Neutrophil (primary cell): ENCODE measurements at regions not wholly inside any gene's neighbourhood (a gene's known extent, or its start where the extent isn't known, plus 50 kb on each side); places are given as distances from the start of the nearest gene placed in this dataset.

Experiments used
- H3K27ac ChIP-seq: fragments of 200-600 bp; sonication (generic); 2 replicates; pipeline ENCODE4 v1.5.1; 2016; ENCODE audit warnings: mild to moderate bottlenecking, moderate library complexity
- H3K27me3 ChIP-seq: fragments of 200-600 bp; sonication (generic); 2 replicates; pipeline ENCODE4 v1.6.0; 2016; ENCODE audit warnings: mild to moderate bottlenecking
- H3K36me3 ChIP-seq: fragments of 200-600 bp; sonication (generic); 2 replicates; pipeline ENCODE4 v1.5.1; 2017
- H3K4me1 ChIP-seq, 2 experiments: fragments of 200-600 bp in 1 of 2; sonication (generic) in 1 of 2; 1 replicate in 1 of 2; 2 replicates in 1 of 2; pipeline versions ENCODE4 v1.5.1 to v1.6.1; 2013 to 2016; ENCODE audit warnings: low read depth in 1 of 2, low read length in 1 of 2, mild to moderate bottlenecking in 1 of 2, moderate library complexity in 1 of 2; ENCODE audit not compliant: control insufficient read depth in 1 of 2, insufficient read depth in 1 of 2
- H3K4me3 ChIP-seq, 2 experiments: fragments of 200-600 bp in 1 of 2; sonication (generic) in 1 of 2; 1 replicate in 1 of 2; 2 replicates in 1 of 2; pipeline ENCODE4 v1.5.1; 2013 to 2016; ENCODE audit warnings: low read depth in 1 of 2, low read length in 1 of 2, mild to moderate bottlenecking in 1 of 2, moderate library complexity in 1 of 2
- H3K9me3 ChIP-seq: fragments of 200-600 bp; sonication (generic); 2 replicates; pipeline ENCODE4 v1.5.1; 2016
- TF ChIP-seq, protein P1 (sequence below): fragments of 200-600 bp; sonication (generic); IDR thresholded peaks from 2 replicates; pipeline ENCODE4 v1.5.1; 2016; ENCODE audit warnings: antibody characterized with exemption

DNA sequence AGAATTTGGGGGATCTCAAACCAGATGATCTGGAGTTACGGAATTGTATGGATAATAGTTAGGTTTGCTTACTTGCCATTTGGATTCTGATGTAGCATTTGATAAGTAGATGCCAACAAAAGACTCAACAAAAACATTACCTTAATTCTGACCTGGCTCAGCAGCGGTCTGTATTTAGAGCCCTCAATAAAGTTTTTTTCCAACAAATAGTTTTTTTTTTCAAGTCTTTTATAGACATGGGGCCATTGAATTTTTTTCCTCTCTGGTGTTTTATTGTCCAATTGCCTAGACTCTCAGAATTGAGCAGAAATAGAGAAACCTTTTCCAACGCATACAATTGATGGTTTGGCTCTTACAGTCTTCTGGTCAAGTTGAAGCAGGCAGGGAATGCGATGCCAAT lies 192.8 kb upstream of the GAS1 start:
- no peaks in the 10 kb centered on the region for H3K36me3 ChIP-seq
- H3K9me3 ChIP-seq = no peaks in the 10 kb centered on the region
- H3K4me3 ChIP-seq = no peak overlapping the region
- no peaks in the 10 kb centered on the region for H3K27me3 ChIP-seq
- H3K27ac ChIP-seq = no peak overlapping the region
- H3K4me1 ChIP-seq = no peaks in the 10 kb centered on the region
- TF ChIP-seq, protein P1, sequence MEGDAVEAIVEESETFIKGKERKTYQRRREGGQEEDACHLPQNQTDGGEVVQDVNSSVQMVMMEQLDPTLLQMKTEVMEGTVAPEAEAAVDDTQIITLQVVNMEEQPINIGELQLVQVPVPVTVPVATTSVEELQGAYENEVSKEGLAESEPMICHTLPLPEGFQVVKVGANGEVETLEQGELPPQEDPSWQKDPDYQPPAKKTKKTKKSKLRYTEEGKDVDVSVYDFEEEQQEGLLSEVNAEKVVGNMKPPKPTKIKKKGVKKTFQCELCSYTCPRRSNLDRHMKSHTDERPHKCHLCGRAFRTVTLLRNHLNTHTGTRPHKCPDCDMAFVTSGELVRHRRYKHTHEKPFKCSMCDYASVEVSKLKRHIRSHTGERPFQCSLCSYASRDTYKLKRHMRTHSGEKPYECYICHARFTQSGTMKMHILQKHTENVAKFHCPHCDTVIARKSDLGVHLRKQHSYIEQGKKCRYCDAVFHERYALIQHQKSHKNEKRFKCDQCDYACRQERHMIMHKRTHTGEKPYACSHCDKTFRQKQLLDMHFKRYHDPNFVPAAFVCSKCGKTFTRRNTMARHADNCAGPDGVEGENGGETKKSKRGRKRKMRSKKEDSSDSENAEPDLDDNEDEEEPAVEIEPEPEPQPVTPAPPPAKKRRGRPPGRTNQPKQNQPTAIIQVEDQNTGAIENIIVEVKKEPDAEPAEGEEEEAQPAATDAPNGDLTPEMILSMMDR = no peak

DNA sequence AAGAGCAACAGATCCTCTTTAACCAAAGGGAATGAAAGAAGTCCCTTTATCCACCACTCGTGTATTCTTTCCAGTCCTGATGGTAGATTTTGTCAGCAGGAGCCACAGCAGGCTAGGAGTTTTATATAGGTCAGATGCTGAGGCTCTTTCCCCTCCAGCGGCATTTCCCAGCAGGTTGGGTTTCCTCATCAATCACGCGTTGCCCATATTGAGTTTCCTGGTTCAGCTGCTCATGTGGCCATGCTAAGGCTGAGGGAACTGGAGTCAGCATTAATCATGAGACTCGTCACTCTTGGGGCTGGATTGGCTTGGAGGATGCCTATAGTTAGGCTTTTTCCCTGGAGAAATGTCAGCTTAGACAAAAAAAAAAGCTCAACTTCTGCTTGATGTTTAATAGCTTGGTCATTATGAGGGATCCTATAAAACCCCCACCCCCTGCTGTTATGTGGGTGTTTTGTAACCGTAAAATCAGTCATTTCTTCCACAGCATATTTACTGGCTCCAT lies 193.4 kb upstream of the GAS1 start:
- H3K27me3 ChIP-seq = no peaks in the 10 kb centered on the region
- no peak overlapping the region for H3K27ac ChIP-seq
- no peak overlapping the region for H3K4me3 ChIP-seq
- no peaks in the 10 kb centered on the region for H3K36me3 ChIP-seq
- H3K4me1 ChIP-seq = no peaks in the 10 kb centered on the region
- no peaks in the 10 kb centered on the region for H3K9me3 ChIP-seq
- TF ChIP-seq, protein P1 = no peak

DNA sequence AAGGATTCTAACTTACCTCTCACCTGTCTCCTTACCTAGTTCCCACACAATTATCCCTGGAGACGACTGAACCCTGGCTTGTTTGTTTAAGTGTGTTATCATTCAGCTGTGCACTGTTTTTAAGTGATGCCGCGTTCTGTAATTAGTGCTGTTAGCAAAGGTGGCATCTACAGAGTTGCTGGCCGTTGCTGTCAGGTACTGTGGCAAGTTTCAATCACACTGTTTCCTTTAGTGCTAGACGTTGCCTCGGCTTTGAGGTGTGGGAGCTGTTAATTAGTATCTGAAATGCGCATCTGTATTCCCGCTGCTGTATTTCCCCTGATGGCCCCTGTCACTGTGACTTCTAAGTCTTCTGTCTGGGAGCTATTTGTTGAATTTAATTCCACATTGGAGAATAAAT lies 193.8 kb upstream of the GAS1 start:
- no peaks in the 10 kb centered on the region for H3K9me3 ChIP-seq
- H3K4me3 ChIP-seq = no peak overlapping the region
- H3K4me1 ChIP-seq = no peaks in the 10 kb centered on the region
- H3K36me3 ChIP-seq = no peaks in the 10 kb centered on the region
- no peaks in the 10 kb centered on the region for H3K27me3 ChIP-seq
- H3K27ac ChIP-seq = no peak overlapping the region
- TF ChIP-seq, protein P1 = no peak

DNA sequence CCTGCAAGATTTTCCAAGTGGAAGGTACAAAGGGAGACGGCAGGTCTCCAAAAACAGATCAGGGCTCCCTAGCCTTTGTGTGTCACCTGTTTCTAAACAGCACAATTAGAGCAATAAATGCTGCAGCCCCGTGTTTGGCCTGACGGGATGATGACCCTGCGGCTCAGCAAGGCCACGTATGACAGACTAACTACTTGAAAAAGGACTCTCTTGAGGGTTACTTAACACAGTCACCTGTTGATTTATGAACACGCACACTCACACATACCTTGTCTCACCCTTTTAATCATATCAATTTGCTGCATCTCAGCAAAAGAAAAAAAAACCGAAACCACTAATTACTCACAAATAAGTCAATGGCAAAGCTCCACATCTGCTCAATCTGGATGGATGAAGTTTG lies 199.6 kb upstream of the GAS1 start:
- Histone ChIP-seq H3K27me3 (peaks cover 35% of the 10 kb centered on the region), H3K4me3 (no peak overlapping the region), H3K9me3 (no peaks in the 10 kb centered on the region), H3K4me1 (peaks cover 0 to 39% of the 10 kb centered on the region in 2 experiments), H3K36me3 (no peaks in the 10 kb centered on the region), H3K27ac (no peak overlapping the region)
- TF ChIP-seq, protein P1 = no peak

DNA sequence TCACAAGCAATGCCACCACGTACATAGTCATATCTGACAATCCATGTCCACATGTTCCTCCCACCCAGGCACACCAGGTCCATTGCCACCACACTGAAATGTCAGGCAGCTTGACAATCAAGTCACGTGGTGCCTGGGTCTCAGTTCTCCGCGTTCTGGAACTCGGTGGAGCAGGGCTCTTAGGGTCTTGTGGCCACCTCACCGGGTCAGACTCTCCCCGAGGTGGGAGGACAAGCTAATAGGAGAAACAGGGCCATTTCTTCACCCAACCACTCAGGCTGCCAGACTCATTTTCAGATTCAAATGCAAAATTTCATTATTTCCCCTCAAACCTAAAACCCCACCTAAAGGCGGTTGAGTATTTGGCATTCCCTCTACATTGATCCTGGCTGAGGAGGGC lies 200.5 kb upstream of the GAS1 start:
- Histone ChIP-seq H3K9me3 (no peaks in the 10 kb centered on the region), H3K36me3 (no peaks in the 10 kb centered on the region), H3K4me3 (no peak overlapping the region), H3K4me1 (peaks cover 0 to 47% of the 10 kb centered on the region in 2 experiments), H3K27ac (no peak overlapping the region), H3K27me3 (peaks cover 35% of the 10 kb centered on the region)
- TF ChIP-seq, protein P1 = no peak
